Right lung (tissue), 2 donors: ENCODE measurements at regions not wholly inside any gene's neighbourhood (a gene's known extent, or its start where the extent isn't known, plus 50 kb on each side); places are given as distances from the start of the nearest gene placed in this dataset.

Source experiments
- DNase-seq, 2 donors: peaks; one replicate each; pipeline ENCODE4 v3.0.0-alpha.2; 2013

DNA sequence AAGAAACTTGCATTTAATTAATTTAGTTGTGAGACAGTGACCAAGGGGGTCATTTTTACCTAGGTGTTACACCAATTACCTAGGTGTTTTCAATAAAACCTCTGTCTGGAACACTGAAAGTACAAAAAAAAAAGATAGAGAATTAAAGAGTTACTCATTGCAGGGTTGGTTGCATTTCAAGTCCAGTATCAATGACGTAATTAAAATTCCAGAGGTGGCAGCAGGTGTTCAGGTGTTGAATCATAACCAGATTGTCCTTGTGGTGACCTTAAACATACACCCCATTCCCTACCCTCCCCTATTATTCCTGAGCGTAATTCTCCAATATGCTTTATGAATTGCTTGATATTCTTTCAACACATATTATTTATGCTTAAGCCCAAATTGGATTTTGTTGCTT lies 352.0 kb upstream of the SLC8A1 start:
- no peak for DNase-seq

DNA sequence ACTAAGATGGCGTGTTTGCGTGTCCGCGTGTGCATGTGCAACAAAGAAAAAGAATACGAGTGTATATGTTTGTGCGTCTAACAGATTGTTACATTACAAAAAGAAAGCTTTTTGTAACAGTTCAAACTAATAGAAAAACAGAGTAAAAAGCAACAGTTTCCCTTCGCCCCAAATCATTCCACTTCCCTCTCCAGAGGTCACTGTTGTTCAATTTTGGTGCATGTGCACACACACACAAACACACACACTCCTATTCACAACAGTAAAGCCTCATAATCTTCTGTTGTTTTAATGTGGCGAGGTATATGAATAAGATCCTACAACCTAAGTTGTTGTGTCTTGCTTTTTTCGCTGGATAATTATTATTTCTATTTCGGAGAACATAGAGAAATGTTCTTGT lies 357.3 kb upstream of the SLC8A1 start:
- DNase-seq: no peak

DNA sequence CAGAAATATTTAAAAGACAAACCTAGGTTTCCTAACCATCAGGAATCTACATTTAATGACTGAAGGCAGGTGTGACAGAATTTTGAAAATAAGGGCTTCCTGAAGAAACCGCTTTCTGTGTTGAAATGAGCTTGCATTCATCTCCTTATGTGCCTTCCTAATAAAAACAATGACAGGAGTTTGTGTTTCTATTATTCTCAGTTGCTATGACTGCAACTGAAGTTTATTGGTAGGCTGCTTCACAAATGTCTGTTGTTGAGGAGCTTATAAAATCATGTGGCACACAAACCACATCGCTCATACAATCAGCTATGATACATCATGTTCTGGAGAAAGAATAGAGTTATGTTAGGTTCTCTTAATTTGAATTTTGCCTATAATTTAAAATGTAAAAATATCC lies 362.7 kb upstream of the SLC8A1 start:
- no peak for DNase-seq

DNA sequence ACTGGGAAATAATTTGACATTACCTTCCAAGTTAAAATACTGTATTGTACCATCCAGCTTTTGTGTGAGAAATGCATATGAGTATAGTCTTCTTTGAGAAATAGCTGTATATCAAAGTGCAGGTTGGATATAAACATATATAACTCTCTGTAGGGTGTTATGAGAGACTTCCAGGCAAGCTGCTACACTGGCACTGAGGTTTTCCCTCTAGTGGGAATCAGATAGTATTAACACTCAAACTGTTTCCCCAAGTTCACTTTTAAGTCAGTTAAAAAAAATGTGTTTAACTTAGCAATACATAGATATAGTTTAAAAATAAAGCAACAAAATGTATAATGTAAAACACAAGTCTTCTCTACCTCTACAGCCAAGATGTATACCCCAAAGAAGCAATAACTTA lies 368.4 kb upstream of the SLC8A1 start:
- DNase-seq: no peak

DNA sequence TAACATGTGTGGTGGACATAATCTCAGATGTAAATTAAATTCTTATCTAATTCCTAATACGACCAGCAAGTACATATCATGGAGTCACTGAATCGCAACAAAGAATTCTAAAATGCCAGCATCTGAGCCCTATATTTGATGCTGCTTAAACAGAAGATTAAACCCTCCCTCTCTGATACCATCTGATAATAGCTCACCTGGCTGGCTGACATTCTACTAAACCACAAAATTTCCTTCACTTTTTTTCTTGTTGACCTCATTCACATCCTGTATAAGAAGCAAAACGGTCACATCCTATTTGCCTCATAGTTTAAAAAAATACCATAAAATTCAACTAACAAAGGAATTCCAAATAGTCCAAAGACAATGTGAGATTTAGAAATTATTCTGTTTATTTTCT lies 371.6 kb upstream of the SLC8A1 start:
- DNase-seq: no peak

DNA sequence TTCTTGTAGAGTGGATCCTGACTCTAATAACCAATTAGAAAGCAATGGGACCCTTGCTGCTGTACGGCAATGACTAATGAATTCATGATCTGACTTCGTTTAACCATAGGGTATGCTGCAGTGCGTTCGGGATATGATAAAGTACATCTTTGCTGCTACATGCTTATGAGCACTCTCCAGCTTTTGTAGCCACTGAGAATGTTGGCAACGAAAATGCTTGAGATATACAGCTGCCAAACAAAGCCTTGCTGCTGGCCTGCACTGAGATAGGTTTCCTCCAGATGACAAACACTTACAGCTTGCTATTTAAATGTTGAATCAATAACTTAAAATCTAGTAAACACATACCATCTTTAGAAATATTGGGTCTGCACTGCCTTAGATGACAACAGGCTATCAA lies 372.4 kb upstream of the SLC8A1 start:
- DNase-seq: peak in 1 of 2 donors; percentile 1

DNA sequence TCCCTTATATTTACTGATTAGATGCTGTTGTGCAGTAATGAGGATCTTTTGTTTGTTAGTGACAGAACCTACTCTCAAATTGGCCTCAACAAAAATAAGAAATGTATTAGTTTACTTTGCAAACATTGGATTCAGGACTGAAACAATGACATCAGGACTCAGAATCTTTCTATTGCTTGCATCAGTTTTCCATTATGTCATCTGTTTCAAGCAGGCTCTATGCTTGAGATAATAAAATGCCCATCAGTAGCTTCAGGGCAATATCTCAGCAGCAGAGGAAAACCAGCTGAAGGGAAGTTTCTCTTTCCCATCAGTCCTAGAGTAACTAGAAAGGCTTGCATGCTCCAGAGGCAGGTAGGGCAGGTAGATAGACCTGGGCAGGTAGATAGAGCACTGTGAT lies 375.5 kb upstream of the SLC8A1 start:
- DNase-seq: no peak

DNA sequence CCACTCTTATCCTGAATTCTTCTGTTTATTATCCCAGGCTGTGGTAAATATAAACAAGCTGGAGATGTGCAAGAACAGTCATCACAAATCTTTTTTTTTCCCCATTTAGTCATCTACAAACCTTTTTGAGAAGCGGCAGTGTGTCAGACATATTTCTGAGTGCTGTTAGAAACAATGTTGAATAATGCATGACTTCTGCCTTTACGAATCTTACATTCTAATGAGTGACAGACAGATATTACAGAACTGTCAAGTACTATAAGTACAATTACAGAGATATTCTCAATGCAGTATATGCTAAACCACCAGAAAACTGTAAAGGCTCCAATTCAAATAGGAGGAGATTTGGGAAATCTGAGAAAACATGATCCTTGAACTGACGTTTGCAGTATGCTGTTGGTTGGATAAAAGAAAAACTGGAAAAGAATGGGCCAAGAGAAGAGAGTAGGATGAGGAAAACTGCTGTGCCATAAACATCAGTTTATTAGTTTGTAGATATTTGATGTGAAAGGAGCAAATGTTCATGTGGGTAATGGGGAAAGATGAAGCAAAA lies 379.5 kb upstream of the SLC8A1 start:
- DNase-seq: no peak

DNA sequence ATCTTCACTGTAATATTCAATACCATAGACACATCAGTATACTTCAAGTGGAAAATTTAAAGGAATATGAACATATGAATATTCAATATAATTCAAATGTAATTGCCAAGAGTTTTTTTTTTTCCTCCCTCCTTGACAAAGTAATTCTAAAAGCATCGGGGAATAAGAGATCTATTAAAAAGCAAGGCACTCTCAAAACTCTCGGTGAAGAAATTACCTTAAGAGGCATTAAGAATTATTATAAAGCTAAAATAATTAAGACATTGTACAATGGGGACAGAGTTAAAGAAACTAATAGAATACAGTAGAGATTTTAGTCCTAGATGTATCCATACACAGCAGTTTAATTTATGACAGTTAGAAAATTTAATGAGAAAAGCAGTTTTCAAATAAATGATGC lies 390.0 kb upstream of the SLC8A1 start:
- no peak for DNase-seq

DNA sequence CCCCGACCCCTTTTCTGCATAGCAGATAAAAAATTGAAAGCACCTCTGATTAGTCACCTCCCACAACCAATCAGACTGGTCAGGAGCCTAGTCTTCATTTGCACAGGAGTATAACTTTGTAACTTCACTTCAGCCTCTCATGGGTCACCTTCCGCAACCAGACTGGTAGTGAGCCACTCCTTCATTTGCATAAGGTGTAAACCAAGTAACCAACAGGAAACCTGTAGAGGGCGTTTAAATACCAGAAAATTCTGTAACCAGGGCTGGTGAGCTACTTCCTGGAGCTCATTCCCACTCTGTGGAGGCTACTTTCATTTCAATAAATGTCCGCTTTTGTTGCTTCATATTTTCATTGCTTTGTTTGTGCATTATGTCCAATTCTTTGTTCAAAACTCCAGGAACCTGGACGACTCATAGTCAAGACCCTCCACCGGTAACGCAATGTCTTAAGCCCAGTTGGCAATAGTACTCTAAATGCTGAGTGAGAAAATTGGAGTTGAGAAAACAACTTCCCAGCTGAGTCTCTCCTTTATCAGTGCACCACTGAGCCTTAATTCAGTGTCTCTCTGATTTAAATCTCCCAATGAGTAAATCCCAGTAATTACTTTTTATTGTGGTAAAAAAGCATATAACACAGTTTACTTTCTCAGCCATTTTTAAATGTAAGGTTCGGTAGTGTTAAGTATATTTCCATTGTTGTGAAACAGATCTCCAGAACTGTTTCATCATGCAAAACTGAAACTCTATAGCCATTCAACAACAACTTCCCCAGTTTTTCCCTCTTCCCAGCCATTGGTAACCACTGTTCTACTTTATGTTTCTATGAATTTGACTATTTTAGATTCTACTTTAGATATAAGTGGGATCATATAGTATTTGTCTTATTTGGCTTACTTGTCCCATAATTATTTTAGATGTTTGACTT lies 392.7 kb upstream of the SLC8A1 start:
- DNase-seq: no peak

DNA sequence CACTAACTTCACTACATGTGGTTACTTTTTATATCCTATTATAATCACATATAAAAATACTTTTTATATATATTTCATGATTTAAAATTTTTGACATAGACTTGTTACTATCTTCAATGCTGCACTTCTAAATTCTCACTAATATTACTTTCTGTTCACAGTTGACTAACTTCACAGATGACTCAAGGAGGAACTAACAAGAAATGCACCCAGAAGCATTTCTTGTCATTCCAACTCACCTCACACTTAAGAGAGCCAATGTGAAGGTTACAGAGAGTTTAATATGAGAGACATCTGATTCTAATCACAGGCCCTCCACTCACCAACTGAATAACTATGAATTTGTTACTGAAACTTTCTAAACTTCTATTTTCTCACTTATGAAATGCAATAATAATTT lies 399.8 kb upstream of the SLC8A1 start:
- no peak for DNase-seq

DNA sequence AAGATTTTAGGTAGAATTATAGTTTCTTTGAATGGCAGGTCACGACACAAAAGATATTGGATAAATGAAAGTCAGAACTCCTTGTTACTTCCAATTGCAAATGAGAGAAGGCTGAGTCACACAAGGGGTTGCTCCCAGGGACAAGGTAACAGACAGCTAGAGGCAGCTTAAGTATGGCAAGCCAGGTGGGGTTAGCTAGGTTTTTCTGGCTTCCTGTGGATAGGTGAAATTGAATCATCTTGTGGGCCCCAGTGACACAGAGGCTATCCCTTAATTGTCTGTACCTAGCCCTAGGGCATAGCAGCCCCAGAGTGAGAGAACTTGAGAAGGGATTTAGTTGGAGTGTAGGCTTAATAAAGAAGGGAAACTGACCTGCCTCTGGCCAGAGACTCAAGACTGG lies 407.7 kb upstream of the SLC8A1 start:
- DNase-seq: no peak

DNA sequence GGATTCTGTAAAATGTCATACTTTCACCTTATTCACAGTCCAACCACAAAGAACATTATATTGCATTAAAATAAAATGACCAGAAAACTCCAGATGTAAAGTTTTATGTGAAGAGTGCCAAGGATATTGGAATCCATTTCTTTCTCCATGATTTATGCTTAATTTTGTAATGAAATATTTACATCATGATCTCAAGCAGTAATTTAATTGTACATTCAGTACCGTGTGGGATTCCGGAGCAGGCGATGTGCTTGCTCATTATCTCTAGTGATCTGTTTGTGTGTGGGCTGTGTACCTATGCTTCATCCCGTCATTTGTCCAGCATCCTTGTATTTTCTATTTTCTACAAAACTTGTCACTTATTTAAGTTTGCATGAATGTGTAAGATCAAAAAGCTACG lies 415.9 kb upstream of the SLC8A1 start:
- DNase-seq: no peak

DNA sequence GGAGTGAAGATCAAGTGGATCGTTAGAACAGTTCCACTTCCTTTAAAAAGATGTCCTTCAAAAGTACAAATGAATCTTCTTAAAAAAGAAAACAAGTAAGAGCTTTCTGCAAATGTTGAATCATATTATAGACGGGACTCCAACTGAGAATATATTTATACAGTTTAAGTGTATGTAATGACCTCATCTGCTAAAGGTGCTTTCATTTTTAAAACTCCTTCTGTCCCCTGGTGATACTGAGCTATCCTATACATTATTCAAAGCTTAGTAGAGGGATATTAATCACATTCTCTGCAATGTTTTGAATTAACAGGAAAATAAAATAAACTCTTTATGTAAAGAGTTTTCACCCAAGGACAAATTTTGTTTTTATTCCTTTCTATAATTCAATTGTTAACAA lies 420.7 kb upstream of the SLC8A1 start:
- no peak for DNase-seq

DNA sequence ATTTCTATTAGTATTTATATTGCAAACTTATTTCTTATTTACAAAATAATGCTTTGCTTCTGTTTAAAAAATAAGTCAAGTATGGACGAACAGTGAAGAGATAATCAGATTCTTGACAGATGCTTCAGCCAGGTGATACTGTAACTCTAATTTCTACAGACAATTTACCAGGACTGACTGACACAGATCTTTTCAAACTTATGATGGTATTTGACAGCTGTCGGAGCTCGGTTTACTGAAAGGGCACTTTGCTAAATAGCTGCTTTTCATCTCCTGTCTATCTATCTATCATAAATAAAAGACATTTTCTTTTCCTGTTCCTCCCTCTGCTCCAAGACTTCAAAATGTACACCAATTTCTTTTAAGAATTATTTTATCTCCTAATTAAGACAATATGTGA lies 422.5 kb upstream of the SLC8A1 start:
- DNase-seq: no peak

DNA sequence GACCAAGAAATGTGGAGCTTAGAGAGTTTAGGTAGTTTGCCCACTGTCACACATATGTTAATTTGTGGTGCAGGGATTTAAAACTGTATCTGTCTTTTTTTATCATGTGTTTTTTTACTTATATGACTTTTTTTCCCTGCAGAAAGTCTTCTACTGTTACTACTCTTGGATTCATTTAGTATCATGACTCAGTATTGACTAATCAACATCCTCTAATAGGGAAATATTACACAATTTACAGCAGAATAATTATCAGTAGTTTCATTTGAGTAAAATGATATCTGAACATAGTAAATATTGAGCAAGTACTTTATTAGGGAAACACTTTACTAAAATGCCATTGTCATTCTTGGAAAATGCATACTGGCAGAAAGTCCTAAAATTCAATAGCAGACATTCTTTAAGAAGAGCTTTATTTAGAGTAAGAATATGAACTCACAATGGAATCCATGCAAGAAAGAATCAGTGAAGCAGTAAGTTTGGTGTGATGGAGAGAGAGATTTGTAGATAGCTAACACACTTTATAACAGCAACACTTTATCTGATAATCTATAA lies 425.9 kb upstream of the SLC8A1 start:
- DNase-seq: no peak

DNA sequence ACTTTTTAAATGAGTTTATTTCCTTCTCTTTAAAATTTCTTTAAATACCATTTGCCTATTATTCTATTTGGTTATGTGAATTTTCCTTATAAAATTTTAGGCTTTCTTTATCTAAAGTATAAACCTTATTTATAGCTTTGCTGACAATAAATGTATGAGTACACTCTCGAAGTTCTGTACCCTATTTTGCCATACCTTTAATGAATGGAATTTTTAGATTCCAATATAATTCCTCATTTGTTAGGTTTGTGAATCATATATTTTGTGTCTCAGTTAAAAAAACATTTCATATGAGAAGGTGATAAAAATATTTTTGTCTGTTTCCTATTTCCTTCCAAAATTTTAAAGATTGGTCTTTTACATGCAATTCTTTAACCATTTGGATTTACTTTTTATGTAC lies 427.4 kb upstream of the SLC8A1 start:
- DNase-seq: no peak

DNA sequence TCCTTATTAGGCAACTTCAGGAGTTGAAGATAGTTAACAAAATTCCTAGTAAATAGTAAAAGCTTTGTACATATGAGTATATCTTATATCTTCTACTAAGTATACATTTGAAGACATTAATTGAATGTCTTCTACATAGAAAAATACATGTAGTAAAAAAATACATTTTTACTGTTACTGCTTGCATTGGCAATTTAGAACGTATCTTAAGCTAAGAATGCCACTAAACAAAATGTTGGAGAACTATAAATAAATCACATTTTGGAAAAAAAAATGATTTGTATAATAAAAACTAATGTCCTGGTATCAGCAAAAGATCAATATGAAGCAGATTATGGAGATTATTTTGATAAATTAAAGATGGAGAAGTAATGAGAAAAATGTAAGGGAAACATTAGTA lies 434.2 kb upstream of the SLC8A1 start:
- no peak for DNase-seq

DNA sequence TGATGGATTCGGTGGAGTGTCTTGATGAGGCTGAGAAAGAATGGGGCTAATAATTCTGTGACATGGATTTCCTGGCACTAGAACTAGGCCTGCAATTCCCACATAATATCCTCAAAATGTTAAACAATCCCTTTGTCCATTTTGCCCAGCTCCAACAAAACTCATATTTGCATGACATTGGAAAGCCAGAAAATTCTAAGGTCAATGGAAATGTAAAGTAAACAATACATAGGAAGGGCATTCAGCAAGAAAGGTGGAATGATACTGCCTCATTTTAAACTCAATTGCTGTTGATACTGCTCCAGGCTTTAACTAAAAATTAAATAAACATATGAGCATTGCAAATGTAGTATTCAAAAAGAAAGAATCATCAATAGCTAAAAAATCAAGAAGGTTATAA lies 434.8 kb upstream of the SLC8A1 start:
- no peak for DNase-seq

DNA sequence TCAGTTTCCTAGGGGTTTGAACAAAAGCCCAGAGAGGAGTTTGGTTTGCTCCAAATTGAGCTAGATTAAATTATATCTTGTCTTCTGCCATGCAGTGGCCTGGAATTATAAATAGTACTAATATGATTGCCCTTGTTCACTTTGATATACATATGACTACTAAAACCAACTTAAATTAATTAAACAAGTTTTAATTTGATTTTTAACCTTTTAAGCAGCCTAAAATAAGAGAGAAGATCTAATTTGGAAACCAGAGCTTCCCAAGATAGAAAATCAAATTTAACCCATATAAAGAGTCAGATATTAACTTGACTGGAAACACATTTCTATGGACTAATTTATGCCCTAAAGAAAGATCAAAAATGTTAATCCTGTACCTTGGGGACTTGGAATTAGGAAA lies 444.5 kb upstream of the SLC8A1 start:
- DNase-seq: no peak

DNA sequence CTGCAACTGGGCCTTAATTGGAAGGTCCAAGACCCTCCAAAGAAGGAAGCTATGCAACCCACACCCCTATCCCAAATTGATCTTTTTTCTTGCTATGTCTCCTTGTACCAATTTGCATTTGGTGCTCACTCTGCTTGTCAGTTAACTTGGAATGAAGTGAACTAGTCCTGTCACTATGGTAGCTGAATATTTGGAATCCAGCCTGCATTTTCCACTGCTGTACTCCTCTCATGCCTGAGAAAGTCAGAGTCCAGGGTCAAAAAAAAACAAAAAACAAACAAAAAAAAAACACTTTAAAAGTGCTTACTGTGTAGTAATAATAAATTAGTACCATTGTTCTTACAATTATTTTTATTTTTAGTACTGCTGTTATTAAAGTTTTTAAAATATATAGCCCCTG lies 462.8 kb upstream of the SLC8A1 start:
- DNase-seq: no peak

DNA sequence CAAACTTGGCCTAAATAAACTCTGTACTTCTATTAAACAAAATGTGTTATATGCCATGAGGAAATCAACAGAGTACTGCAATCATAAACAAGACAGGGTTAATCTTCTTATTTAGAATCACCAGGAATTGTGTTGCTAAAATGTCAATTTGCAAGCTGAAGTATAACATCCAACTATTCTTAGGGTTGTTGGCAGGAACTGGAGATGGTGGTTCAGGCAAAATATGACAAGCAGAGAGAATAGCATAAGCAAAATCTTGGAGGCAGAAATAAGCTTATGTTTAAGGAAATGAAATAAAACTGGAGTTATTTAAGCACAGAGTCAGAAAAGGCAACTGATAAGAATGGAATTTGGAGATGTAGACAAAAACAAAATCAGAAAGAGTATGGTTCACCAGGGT lies 463.8 kb upstream of the SLC8A1 start:
- DNase-seq: no peak

DNA sequence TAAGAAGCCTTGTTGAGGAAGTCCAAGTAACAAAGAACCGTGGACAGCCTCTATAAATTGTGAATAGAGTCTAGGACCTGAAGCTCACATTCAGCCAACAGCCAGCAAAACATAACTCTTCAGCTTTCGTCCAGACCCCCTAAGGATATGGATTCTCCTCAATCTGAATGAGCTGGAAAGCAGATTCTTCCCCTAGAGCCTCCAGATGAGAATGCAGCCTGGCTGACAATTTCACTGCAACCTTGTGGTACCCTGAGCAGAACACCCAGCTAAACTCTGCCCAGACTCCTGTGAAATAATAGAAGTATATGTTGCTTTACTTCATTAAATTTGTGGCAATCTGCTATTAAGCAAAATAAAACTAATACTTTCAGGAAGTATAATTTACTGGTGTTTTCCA lies 483.5 kb upstream of the SLC8A1 start:
- no peak for DNase-seq

DNA sequence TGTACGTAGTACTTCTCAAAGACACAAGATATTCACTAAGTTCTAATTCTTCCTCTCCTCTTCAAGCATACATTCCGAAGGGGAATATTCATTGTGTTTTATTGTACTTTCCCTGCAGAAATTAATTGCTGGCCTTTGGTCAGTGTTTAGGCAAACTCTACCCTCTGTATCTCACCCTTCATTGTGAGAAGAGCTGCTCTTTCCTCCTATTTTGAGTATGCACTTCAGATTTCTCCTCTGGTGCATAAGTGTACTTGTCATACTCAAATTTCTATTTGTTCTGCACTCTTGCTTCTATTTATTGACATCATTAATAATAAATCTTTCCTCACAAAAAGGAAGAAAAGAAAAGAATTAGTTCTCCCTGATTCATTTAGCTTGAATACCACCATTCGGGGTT lies 485.4 kb upstream of the SLC8A1 start:
- DNase-seq: peak in 1 of 2 donors; percentile 2
